ENCODE measurements at regions not wholly inside any gene's neighbourhood (a gene's known extent, or its start where the extent isn't known, plus 50 kb on each side); places are given as distances from the start of the nearest gene placed in this dataset.

GRCh38 chr13:33728271-33729037 lies 89.5 kb upstream of the RFC3 start:
- no peak for TF ChIP-seq POLR2A (IDR thresholded peaks at IDR 0.05)
- TF ChIP-seq, protein P1, sequence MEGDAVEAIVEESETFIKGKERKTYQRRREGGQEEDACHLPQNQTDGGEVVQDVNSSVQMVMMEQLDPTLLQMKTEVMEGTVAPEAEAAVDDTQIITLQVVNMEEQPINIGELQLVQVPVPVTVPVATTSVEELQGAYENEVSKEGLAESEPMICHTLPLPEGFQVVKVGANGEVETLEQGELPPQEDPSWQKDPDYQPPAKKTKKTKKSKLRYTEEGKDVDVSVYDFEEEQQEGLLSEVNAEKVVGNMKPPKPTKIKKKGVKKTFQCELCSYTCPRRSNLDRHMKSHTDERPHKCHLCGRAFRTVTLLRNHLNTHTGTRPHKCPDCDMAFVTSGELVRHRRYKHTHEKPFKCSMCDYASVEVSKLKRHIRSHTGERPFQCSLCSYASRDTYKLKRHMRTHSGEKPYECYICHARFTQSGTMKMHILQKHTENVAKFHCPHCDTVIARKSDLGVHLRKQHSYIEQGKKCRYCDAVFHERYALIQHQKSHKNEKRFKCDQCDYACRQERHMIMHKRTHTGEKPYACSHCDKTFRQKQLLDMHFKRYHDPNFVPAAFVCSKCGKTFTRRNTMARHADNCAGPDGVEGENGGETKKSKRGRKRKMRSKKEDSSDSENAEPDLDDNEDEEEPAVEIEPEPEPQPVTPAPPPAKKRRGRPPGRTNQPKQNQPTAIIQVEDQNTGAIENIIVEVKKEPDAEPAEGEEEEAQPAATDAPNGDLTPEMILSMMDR (IDR thresholded peaks at IDR 0.05) = no peak
- TF ChIP-seq EP300 (IDR thresholded peaks at IDR 0.05) = no peak

Measured in ovary (tissue), 3 donors.